ENCODE measurements at regions not wholly inside any gene's neighbourhood (a gene's known extent, or its start where the extent isn't known, plus 50 kb on each side); places are given as distances from the start of the nearest gene placed in this dataset.

DNA sequence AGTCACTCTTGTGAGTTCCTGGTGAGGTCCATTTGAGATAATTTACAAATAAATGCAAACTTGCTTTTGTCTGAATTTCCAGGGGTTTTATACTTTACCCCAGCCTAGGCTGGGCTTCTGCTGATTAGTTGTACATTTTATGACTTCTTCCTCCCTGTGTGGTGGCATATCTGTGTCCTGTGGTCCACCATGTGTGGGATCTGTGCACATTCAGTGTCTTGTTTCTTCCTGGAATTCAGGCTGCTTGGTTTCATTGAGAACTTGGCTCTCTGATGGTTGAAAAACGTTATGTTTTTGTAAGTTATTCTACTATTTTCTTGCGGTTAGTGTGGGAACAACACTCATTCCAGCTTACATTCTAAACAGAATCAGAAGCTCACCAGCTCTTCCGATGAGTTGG lies 523.4 kb upstream of the PFKP start:
- ChIA-PET CTCF (no interaction called here), POLR2A (ENCODE audit: unreplicated experiment) (no interaction called here)
- H3K4me3 ChIP-seq (ENCODE audit: insufficient read depth, low read depth, low read length): no peak overlapping the region
- in situ Hi-C loops (cut with MboI; ENCODE audit: low sequenced_read_pairs): no loop called here
- no peak overlapping the region for H3K14ac ChIP-seq (replicated peaks; ENCODE audit: low read depth, low read length)
- peaks cover 10% of the 10 kb centered on the region for H3K9me3 ChIP-seq (ENCODE audit: control insufficient read depth, insufficient read depth, low read length)
- H4K20me1 ChIP-seq (ENCODE audit: insufficient read depth, low read length): no peaks in the 10 kb centered on the region
- H3K56ac ChIP-seq (ENCODE audit: extremely low read depth, insufficient read depth, low read length): no peak overlapping the region
- H3K9ac ChIP-seq (ENCODE audit: low read depth, low read length): no peak overlapping the region
- DNase-seq: no peak
- 60% methylated on average over 1 of the region's 3 CpGs; no CpG with 5 or more reads in 1 of the 2 experiments for WGBS, 2 experiments (ENCODE audit: extremely low coverage in 2 of 2, insufficient read length in 1 of 2)
- H2BK15ac ChIP-seq (ENCODE audit: low read depth, low read length): no peak overlapping the region
- no peak overlapping the region for H4K5ac ChIP-seq (ENCODE audit: low read depth, low read length)
- H3K9me1 ChIP-seq (ENCODE audit: insufficient read depth, low read length): no peaks in the 10 kb centered on the region
- H3K27ac ChIP-seq (ENCODE audit: insufficient read depth, low read length): no peak overlapping the region
- H3K4me1 ChIP-seq (ENCODE audit: control insufficient read depth, insufficient read depth, low read length): no peaks in the 10 kb centered on the region
- no peak overlapping the region for H3K4me2 ChIP-seq (ENCODE audit: low read depth, low read length)
- H2AFZ ChIP-seq (replicated peaks; ENCODE audit: low read length, poor library complexity): no peak overlapping the region
- H3K27me3 ChIP-seq (ENCODE audit: control insufficient read depth, insufficient read depth, low read length): no peaks in the 10 kb centered on the region
- intact Hi-C loops (cut with micrococcal nuclease): no loop called here
- no peak overlapping the region for H3K18ac ChIP-seq (ENCODE audit: low read depth, low read length)
- TF ChIP-seq NFE2L2 (IDR thresholded peaks at IDR 0.05; ENCODE audit: low read depth, low read length): no peak
- no peak for TF ChIP-seq FOS (IDR thresholded peaks at IDR 0.05; ENCODE audit: low read depth, low read length)
- no peak for TF ChIP-seq RCOR1 (IDR thresholded peaks at IDR 0.05; ENCODE audit: insufficient replicate concordance, low read length)
- no peak for TF ChIP-seq CHD1 (IDR thresholded peaks at IDR 0.05; ENCODE audit: low read depth, low read length)
- TF ChIP-seq, protein P1, sequence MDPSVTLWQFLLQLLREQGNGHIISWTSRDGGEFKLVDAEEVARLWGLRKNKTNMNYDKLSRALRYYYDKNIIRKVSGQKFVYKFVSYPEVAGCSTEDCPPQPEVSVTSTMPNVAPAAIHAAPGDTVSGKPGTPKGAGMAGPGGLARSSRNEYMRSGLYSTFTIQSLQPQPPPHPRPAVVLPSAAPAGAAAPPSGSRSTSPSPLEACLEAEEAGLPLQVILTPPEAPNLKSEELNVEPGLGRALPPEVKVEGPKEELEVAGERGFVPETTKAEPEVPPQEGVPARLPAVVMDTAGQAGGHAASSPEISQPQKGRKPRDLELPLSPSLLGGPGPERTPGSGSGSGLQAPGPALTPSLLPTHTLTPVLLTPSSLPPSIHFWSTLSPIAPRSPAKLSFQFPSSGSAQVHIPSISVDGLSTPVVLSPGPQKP (IDR thresholded peaks at IDR 0.05; ENCODE audit: borderline replicate concordance, low read depth, low read length): no peak
- no peak for TF ChIP-seq RFX5 (IDR thresholded peaks at IDR 0.05; ENCODE audit: low read depth, low read length)
- TF ChIP-seq, protein P2, sequence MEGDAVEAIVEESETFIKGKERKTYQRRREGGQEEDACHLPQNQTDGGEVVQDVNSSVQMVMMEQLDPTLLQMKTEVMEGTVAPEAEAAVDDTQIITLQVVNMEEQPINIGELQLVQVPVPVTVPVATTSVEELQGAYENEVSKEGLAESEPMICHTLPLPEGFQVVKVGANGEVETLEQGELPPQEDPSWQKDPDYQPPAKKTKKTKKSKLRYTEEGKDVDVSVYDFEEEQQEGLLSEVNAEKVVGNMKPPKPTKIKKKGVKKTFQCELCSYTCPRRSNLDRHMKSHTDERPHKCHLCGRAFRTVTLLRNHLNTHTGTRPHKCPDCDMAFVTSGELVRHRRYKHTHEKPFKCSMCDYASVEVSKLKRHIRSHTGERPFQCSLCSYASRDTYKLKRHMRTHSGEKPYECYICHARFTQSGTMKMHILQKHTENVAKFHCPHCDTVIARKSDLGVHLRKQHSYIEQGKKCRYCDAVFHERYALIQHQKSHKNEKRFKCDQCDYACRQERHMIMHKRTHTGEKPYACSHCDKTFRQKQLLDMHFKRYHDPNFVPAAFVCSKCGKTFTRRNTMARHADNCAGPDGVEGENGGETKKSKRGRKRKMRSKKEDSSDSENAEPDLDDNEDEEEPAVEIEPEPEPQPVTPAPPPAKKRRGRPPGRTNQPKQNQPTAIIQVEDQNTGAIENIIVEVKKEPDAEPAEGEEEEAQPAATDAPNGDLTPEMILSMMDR (conservative IDR thresholded peaks at IDR 0.05; ENCODE audit: low read depth, low read length): no peak
- no peak for TF ChIP-seq MAZ (IDR thresholded peaks at IDR 0.05; ENCODE audit: borderline replicate concordance, low read depth, low read length)
- TF ChIP-seq CEBPB (IDR thresholded peaks at IDR 0.05; ENCODE audit: low read depth, low read length): no peak
- no peak for TF ChIP-seq MAFK (IDR thresholded peaks at IDR 0.05; ENCODE audit: low read depth, low read length)
- H3K4ac ChIP-seq (ENCODE audit: low read depth, low read length): no peak overlapping the region
- H4K8ac ChIP-seq (ENCODE audit: low read depth in 2 of 2, low read length in 2 of 2): no peak overlapping the region
- dilution Hi-C loops (cut with HindIII; ENCODE audit: low sequenced_read_pairs, unreplicated experiment): no loop called here
- no peak overlapping the region for H2BK120ac ChIP-seq (ENCODE audit: low read depth, low read length)
- no peak overlapping the region for H3K23ac ChIP-seq (ENCODE audit: low read depth, low read length)
- no peak overlapping the region for H2BK20ac ChIP-seq (ENCODE audit: low read depth, low read length)
- no peak overlapping the region for H2BK5ac ChIP-seq (ENCODE audit: low read depth, low read length, poor library complexity, severe bottlenecking)
- no peaks in the 10 kb centered on the region for H3K36me3 ChIP-seq (ENCODE audit: control insufficient read depth, insufficient read depth, low read length)
- no peak overlapping the region for H2AK5ac ChIP-seq (ENCODE audit: low read depth, low read length)
- H3K79me1 ChIP-seq (ENCODE audit: low read depth in 1 of 2, low read length in 2 of 2): no peaks in the 10 kb centered on the region
- no peak overlapping the region for H4K91ac ChIP-seq (ENCODE audit: insufficient read depth, low read depth, low read length)
- BruUV-seq (replicated peaks): no TSS peak
- ATAC-seq (ENCODE audit: low read depth): no peak
- no peak overlapping the region for H2AK9ac ChIP-seq (replicated peaks; ENCODE audit: low read depth, low read length, poor library complexity)
